ENCODE measurements at regions not wholly inside any gene's neighbourhood (a gene's known extent, or its start where the extent isn't known, plus 50 kb on each side); places are given as distances from the start of the nearest gene placed in this dataset.

DNA sequence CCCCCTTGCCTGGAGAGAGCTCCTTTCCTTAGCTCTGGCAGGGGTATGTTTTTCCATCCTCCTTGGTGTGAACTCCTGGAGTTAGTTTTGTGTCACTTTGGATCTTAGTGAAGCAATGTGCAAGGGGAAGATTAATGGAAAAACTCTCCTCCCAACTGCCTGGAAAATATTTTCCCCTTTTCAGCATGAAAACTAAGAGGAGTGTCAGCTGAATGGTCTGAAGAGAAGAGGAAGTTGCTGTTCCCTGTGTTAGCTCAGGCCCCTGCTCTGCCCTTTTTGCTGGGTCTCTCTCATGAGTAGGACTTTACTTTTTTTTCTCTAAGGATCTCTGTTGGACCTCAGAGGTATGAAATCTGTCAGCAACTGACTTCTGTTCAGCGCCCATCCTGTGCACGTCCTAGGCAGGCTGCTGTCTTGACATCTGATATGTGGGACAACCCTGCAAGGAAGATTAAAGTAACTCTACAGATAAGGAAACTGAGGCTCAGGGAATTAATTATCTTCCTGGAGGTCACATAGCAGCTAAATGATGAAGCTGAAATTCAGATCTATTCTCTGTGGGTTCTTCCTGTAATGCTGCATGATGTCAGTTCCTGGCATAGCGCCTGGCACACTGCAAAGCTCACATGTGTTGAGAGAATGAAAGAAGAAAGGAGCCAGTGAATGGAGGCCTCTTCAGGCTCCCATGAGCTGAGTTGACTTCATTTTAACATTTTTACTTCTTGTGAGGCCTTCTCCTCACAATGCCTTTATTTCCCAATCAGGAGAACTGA is 109.7 kb upstream of the GALNT15 start:
- TF ChIP-seq POLR2AphosphoS5 (IDR thresholded peaks at IDR 0.05; ENCODE audit: low read depth) (no peak), ZNF331 (CRISPR knock-in tag; IDR thresholded peaks at IDR 0.05; ENCODE audit: low read depth) (no peak), EZH2 (IDR thresholded peaks at IDR 0.05; ENCODE audit: low read depth, unreplicated experiment) (no peak), ZNF114 (CRISPR knock-in tag; IDR thresholded peaks at IDR 0.05) (no peak), EZH2phosphoT487 (IDR thresholded peaks at IDR 0.05; ENCODE audit: unreplicated experiment) (no peak)
- TF ChIP-seq, protein P1, sequence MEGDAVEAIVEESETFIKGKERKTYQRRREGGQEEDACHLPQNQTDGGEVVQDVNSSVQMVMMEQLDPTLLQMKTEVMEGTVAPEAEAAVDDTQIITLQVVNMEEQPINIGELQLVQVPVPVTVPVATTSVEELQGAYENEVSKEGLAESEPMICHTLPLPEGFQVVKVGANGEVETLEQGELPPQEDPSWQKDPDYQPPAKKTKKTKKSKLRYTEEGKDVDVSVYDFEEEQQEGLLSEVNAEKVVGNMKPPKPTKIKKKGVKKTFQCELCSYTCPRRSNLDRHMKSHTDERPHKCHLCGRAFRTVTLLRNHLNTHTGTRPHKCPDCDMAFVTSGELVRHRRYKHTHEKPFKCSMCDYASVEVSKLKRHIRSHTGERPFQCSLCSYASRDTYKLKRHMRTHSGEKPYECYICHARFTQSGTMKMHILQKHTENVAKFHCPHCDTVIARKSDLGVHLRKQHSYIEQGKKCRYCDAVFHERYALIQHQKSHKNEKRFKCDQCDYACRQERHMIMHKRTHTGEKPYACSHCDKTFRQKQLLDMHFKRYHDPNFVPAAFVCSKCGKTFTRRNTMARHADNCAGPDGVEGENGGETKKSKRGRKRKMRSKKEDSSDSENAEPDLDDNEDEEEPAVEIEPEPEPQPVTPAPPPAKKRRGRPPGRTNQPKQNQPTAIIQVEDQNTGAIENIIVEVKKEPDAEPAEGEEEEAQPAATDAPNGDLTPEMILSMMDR (conservative IDR thresholded peaks at IDR 0.05; ENCODE audit: low read depth in 2 of 2) = no peak
